ENCODE measurements at regions not wholly inside any gene's neighbourhood (a gene's known extent, or its start where the extent isn't known, plus 50 kb on each side); places are given as distances from the start of the nearest gene placed in this dataset.

GRCh38 chr16:35687071-35687470, 2227.7 kb downstream of the TP53TG3F start:
- DNase-seq, result no peak

GRCh38 chr16:35687781-35688180, 2228.4 kb downstream of the TP53TG3F start:
- no peak for DNase-seq

- no peak for DNase-seq
Observed at GRCh38 chr16:35689764-35690163, 2230.4 kb downstream of the TP53TG3F start.

GRCh38 chr16:35690413-35690812, 2231.0 kb downstream of the TP53TG3F start:
- no peak for DNase-seq

- no peak for DNase-seq
Observed at GRCh38 chr16:35691057-35691456, 2231.6 kb downstream of the TP53TG3F start.

GRCh38 chr16:35692824-35693223, 2233.4 kb downstream of the TP53TG3F start:
- no peak for DNase-seq

- no peak for DNase-seq
Observed at GRCh38 chr16:35706901-35707300, 2247.5 kb downstream of the TP53TG3F start.

- DNase-seq, result no peak
Observed at GRCh38 chr16:35711435-35711834, 2252.0 kb downstream of the TP53TG3F start.

GRCh38 chr16:35711958-35712357, 2252.5 kb downstream of the TP53TG3F start:
- DNase-seq, result no peak

GRCh38 chr16:35713762-35714650, 2254.6 kb downstream of the TP53TG3F start:
- DNase-seq, result no peak

- no peak for DNase-seq
Observed at GRCh38 chr16:35714665-35715064, 2255.3 kb downstream of the TP53TG3F start.

GRCh38 chr16:35724551-35724950, 2265.1 kb downstream of the TP53TG3F start:
- no peak for DNase-seq

GRCh38 chr16:35725949-35726348, 2266.5 kb downstream of the TP53TG3F start:
- no peak for DNase-seq

GRCh38 chr16:35730251-35730650, 2270.8 kb downstream of the TP53TG3F start:
- no peak for DNase-seq

GRCh38 chr16:35731341-35732040, 2272.1 kb downstream of the TP53TG3F start:
- DNase-seq, result no peak

- DNase-seq, result no peak
Observed at GRCh38 chr16:35732046-35732810, 2272.8 kb downstream of the TP53TG3F start.

GRCh38 chr16:35733278-35733965, 2274.0 kb downstream of the TP53TG3F start:
- DNase-seq, result no peak

- DNase-seq, result no peak
Observed at GRCh38 chr16:35733971-35734702, 2274.7 kb downstream of the TP53TG3F start.

- DNase-seq, result no peak
Observed at GRCh38 chr16:35734728-35735402, 2275.5 kb downstream of the TP53TG3F start.

- DNase-seq, result no peak
Observed at GRCh38 chr16:35735403-35736251, 2276.2 kb downstream of the TP53TG3F start.

Measured in COR-L47 (cell line).